Hepatocyte (in vitro differentiated cells): ENCODE measurements at regions not wholly inside any gene's neighbourhood (a gene's known extent, or its start where the extent isn't known, plus 50 kb on each side); places are given as distances from the start of the nearest gene placed in this dataset.

Experiments
- DNase-seq: peaks from one replicate; pipeline ENCODE4 v3.0.0-alpha.2; 2016; ENCODE audit warnings: low spot score
- H2AFZ ChIP-seq: fragments of 200-600 bp; sonication (generic); 2 replicates; pipeline ENCODE4 v1.6.0; 2016; ENCODE audit warnings: antibody characterized with exemption, mild to moderate bottlenecking
- H3K27ac ChIP-seq: fragments of 200-600 bp; sonication (generic); 2 replicates; pipeline ENCODE4 v1.5.1; 2016; ENCODE audit warnings: mild to moderate bottlenecking
- H3K27me3 ChIP-seq: fragments of 200-600 bp; sonication (generic); 2 replicates; pipeline ENCODE4 v1.6.1; 2016
- H3K36me3 ChIP-seq: fragments of 200-600 bp; sonication (generic); replicated peaks from 2 replicates; pipeline ENCODE4 v1.5.1; 2016; ENCODE audit warnings: low read depth; ENCODE audit not compliant: insufficient read depth
- H3K4me1 ChIP-seq: fragments of 200-600 bp; sonication (generic); 2 replicates; pipeline ENCODE4 v1.5.1; 2016; ENCODE audit warnings: mild to moderate bottlenecking, moderate library complexity; ENCODE audit not compliant: insufficient read depth
- H3K4me2 ChIP-seq: fragments of 200-600 bp; sonication (generic); 2 replicates; pipeline ENCODE4 v1.6.0; 2016
- H3K4me3 ChIP-seq: fragments of 200-600 bp; sonication (generic); 2 replicates; pipeline ENCODE4 v1.5.1; 2016; ENCODE audit warnings: mild to moderate bottlenecking
- H3K79me2 ChIP-seq: fragments of 200-600 bp; sonication (generic); 2 replicates; pipeline ENCODE4 v1.6.0; 2017; ENCODE audit warnings: mild to moderate bottlenecking
- H3K9me2 ChIP-seq: fragments of 200-600 bp; sonication (generic); replicated peaks from 2 replicates; pipeline ENCODE4 v1.6.0; 2017; ENCODE audit warnings: mild to moderate bottlenecking; ENCODE audit not compliant: insufficient read depth
- H3K9me3 ChIP-seq: fragments of 200-600 bp; sonication (generic); 2 replicates; pipeline ENCODE4 v1.5.1; 2016; ENCODE audit warnings: low read depth, mild to moderate bottlenecking
- H4K20me1 ChIP-seq: fragments of 200-600 bp; sonication (generic); 2 replicates; pipeline ENCODE4 v1.6.0; 2016; ENCODE audit warnings: mild to moderate bottlenecking; ENCODE audit not compliant: insufficient read depth, poor library complexity, severe bottlenecking
- EZH2 ChIP-seq: fragments of 200-600 bp; sonication (generic); IDR thresholded peaks from 2 replicates; pipeline ENCODE4 v1.6.1; 2016; ENCODE audit warnings: antibody characterized with exemption, mild to moderate bottlenecking, borderline replicate concordance
- EZH2phosphoT487 ChIP-seq: fragments of 200-600 bp; sonication (generic); IDR thresholded peaks from one replicate; pipeline ENCODE4 v1.6.1; 2018; ENCODE audit warnings: antibody characterized with exemption, mild to moderate bottlenecking, low read depth, moderate library complexity; ENCODE audit not compliant: unreplicated experiment, severe bottlenecking
- WGBS: methylation state at CpG from one replicate; pipeline ENCODE4 v1.1.6; 2016; ENCODE audit warnings: low lambda C conversion rate; ENCODE audit errors: missing lambda C conversion rate; 5-methylcytosine and 5-hydroxymethylcytosine counted together
- TF ChIP-seq, protein P1 (sequence below): fragments of 200-600 bp; sonication (generic); IDR thresholded peaks from 2 replicates; pipeline ENCODE4 v1.5.1; 2016; ENCODE audit warnings: antibody characterized with exemption, mild to moderate bottlenecking; ENCODE audit not compliant: poor library complexity

DNA sequence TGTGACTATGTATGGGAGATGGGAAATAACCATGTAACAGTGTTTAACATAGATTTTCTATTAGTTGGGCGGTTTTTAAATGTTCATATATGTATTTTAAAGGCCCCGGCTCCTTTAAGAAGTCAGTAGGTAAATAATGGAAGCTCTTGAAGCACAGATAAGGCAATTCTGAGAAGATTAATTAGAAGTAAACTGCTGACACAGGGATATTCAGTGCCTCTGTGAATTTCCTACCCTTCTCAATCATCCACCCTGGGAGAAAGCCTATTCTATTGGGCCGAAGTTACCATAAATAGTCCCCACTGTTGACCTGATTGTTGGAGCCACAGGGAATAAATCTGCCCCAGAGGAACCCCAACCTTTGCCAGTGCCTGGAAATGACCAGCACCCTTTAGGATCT, 56.8 kb upstream of the SIX3 start:
- Histone ChIP-seq H3K9me2 (no peaks in the 10 kb centered on the region), H3K27ac (no peak overlapping the region), H3K79me2 (no peaks in the 10 kb centered on the region), H3K9me3 (no peaks in the 10 kb centered on the region), H4K20me1 (no peaks in the 10 kb centered on the region), H2AFZ (no peak overlapping the region), H3K36me3 (no peaks in the 10 kb centered on the region), H3K4me2 (no peak overlapping the region), H3K4me3 (no peak overlapping the region), H3K27me3 (peaks cover 45% of the 10 kb centered on the region), H3K4me1 (no peaks in the 10 kb centered on the region)
- TF ChIP-seq EZH2phosphoT487 (no peak), EZH2 (no peak)
- TF ChIP-seq, protein P1, sequence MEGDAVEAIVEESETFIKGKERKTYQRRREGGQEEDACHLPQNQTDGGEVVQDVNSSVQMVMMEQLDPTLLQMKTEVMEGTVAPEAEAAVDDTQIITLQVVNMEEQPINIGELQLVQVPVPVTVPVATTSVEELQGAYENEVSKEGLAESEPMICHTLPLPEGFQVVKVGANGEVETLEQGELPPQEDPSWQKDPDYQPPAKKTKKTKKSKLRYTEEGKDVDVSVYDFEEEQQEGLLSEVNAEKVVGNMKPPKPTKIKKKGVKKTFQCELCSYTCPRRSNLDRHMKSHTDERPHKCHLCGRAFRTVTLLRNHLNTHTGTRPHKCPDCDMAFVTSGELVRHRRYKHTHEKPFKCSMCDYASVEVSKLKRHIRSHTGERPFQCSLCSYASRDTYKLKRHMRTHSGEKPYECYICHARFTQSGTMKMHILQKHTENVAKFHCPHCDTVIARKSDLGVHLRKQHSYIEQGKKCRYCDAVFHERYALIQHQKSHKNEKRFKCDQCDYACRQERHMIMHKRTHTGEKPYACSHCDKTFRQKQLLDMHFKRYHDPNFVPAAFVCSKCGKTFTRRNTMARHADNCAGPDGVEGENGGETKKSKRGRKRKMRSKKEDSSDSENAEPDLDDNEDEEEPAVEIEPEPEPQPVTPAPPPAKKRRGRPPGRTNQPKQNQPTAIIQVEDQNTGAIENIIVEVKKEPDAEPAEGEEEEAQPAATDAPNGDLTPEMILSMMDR, result no peak
- WGBS, result 73% methylated on average over 3 of the region's 3 CpGs
- DNase-seq, result no peak

DNA sequence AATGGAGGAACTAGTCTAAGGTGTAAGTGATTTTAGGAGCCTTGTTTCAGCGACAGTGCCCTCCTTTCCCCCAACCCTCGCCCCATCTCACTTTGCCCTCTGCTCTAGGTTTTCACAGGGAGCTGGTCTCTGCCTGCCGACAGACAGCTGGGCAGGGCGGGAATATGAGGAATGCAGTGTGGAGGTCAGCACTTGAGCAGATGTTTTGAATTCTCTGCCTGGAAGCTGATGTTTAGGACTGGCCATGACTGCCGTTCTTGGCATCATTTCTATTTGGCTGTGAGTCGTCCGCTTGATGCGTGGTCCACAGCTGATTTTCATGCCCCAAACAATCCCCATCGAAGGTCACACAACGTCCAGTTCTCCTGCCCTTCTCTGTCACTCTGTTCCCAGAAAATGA, 55.1 kb upstream of the SIX3 start:
- H3K36me3 ChIP-seq, result no peaks in the 10 kb centered on the region
- H3K4me3 ChIP-seq, result no peak overlapping the region
- H3K4me2 ChIP-seq, result no peak overlapping the region
- H3K79me2 ChIP-seq, result no peaks in the 10 kb centered on the region
- no peak overlapping the region for H3K27ac ChIP-seq
- TF ChIP-seq EZH2phosphoT487 (no peak), EZH2 (no peak)
- TF ChIP-seq, protein P1, result no peak
- no peak for DNase-seq
- no peak overlapping the region for H2AFZ ChIP-seq
- no peaks in the 10 kb centered on the region for H3K9me2 ChIP-seq
- no peaks in the 10 kb centered on the region for H3K9me3 ChIP-seq
- peaks cover 29% of the 10 kb centered on the region for H3K27me3 ChIP-seq
- H4K20me1 ChIP-seq, result no peaks in the 10 kb centered on the region
- H3K4me1 ChIP-seq, result no peaks in the 10 kb centered on the region
- 72% methylated on average over 10 of the region's 10 CpGs for WGBS

DNA sequence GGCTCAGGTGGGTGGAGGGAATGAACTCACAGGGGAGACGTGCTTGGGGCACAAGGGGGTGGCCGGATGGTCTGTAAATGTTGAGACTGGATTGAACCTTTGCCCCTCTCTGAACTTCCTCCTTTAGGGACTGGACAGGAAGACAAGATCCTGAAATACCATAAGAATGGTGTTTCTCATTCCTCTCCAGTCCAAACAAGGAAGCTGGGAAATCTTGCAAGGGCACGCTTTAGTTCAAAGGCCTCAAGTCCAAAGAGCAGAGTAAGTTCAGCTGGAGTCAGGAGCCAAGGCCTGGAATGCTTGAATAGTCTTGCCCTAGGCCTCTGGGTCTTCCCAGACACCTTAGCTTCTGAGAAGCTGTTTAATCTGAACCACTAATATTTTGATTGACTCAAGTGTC, 52.4 kb upstream of the SIX3 start:
- Histone ChIP-seq H3K9me2 (no peaks in the 10 kb centered on the region), H3K4me2 (no peak overlapping the region), H3K4me1 (no peaks in the 10 kb centered on the region), H3K4me3 (no peak overlapping the region), H3K27ac (no peak overlapping the region), H3K9me3 (no peaks in the 10 kb centered on the region), H3K27me3 (peaks cover 14% of the 10 kb centered on the region), H2AFZ (no peak overlapping the region), H3K79me2 (no peaks in the 10 kb centered on the region), H3K36me3 (no peaks in the 10 kb centered on the region), H4K20me1 (no peaks in the 10 kb centered on the region)
- DNase-seq, result no peak
- 91% methylated on average over 3 of the region's 3 CpGs for WGBS
- TF ChIP-seq EZH2, result no peak
- TF ChIP-seq EZH2phosphoT487, result no peak
- TF ChIP-seq, protein P1, result no peak
